ENCODE measurements at regions not wholly inside any gene's neighbourhood (a gene's known extent, or its start where the extent isn't known, plus 50 kb on each side); places are given as distances from the start of the nearest gene placed in this dataset.

DNA sequence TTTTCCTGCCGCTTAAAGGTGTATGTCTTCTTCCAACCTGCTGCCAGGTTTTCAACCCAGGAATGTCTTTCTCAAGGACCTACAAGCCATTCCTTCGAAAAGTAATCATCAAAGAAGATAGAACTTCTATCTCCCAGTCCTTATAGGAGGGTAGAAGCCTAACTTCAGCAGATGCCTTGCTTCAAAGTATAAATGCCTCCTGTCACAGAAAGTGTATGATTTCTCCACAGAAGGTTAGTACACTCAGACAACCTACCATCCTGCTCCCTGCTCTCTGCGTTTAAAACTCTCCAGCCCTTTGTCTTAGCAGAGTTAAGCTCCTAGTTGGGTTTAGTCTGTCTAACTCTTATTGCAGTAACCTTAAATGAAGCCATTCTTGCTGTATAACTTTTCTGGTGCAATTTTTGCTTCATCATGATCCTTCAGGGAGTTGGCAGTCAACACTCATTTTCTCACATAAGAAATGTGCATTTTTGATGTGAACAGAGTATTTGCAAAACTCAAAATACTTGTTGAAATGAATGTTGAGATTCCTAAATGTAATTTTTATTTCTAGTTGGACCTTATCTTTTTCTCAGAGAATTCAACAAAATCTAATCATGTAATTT is 737.5 kb downstream of the LIG4 start:
- no peak for TF ChIP-seq NFIC (IDR thresholded peaks at IDR 0.05; ENCODE audit: borderline replicate concordance)
- no peak for TF ChIP-seq NRF1 (IDR thresholded peaks at IDR 0.05; ENCODE audit: low read depth, low read length)
- no peak for TF ChIP-seq TEAD4 (IDR thresholded peaks at IDR 0.05; ENCODE audit: borderline replicate concordance, insufficient read depth)
- TF ChIP-seq, protein P1, sequence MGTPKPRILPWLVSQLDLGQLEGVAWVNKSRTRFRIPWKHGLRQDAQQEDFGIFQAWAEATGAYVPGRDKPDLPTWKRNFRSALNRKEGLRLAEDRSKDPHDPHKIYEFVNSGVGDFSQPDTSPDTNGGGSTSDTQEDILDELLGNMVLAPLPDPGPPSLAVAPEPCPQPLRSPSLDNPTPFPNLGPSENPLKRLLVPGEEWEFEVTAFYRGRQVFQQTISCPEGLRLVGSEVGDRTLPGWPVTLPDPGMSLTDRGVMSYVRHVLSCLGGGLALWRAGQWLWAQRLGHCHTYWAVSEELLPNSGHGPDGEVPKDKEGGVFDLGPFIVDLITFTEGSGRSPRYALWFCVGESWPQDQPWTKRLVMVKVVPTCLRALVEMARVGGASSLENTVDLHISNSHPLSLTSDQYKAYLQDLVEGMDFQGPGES (IDR thresholded peaks at IDR 0.05; ENCODE audit: low read depth, low read length) = no peak
- TF ChIP-seq POLR2AphosphoS5 (IDR thresholded peaks at IDR 0.05; ENCODE audit: low read depth, low read length) = no peak
- TF ChIP-seq YY1 (IDR thresholded peaks at IDR 0.05; ENCODE audit: low read depth) = no peak
- H3K4me2 ChIP-seq = no peak overlapping the region
- no peaks in the 10 kb centered on the region for H4K20me1 ChIP-seq (ENCODE audit: insufficient read depth)
- H3K27me3 ChIP-seq (ENCODE audit: insufficient read depth) = no peaks in the 10 kb centered on the region
- no peak overlapping the region for H3K4me3 ChIP-seq (ENCODE audit: low read depth in 2 of 2, low read length in 1 of 2)
- H3K36me3 ChIP-seq (replicated peaks in 1 of 2; ENCODE audit: control insufficient read depth in 1 of 2, insufficient read depth in 2 of 2, low read length in 1 of 2) = no peaks in the 10 kb centered on the region
- no peaks in the 10 kb centered on the region for H3K9me2 ChIP-seq
- 93% methylated on average over 3 of the region's 3 CpGs for WGBS (ENCODE audit: low lambda C conversion rate)
- POLR2A ChIA-PET = no interaction called here
- H3K27ac ChIP-seq (ENCODE audit: low read depth in 2 of 2, low read length in 1 of 2) = no peak overlapping the region
- peaks cover 19% of the 10 kb centered on the region; the same call in 1 of the 2 replicates for H3K79me2 ChIP-seq (ENCODE audit: insufficient read depth)
- no peak overlapping the region for H2AFZ ChIP-seq (ENCODE audit: low read depth)
- peaks cover 13% of the 10 kb centered on the region for H3F3A ChIP-seq (replicated peaks; ENCODE audit: insufficient read depth)
- no peaks in the 10 kb centered on the region for H3K9me3 ChIP-seq
- DNase-seq = no peak
- peaks cover 0 to 4% of the 10 kb centered on the region in 2 experiments; a peak in 1 of 4 replicates for H3K4me1 ChIP-seq (ENCODE audit: control insufficient read depth in 1 of 2, insufficient read depth in 2 of 2, low read depth in 1 of 2, low read length in 1 of 2)
- CTCF ChIA-PET = no interaction called here
- H3K9ac ChIP-seq = no peak overlapping the region

DNA sequence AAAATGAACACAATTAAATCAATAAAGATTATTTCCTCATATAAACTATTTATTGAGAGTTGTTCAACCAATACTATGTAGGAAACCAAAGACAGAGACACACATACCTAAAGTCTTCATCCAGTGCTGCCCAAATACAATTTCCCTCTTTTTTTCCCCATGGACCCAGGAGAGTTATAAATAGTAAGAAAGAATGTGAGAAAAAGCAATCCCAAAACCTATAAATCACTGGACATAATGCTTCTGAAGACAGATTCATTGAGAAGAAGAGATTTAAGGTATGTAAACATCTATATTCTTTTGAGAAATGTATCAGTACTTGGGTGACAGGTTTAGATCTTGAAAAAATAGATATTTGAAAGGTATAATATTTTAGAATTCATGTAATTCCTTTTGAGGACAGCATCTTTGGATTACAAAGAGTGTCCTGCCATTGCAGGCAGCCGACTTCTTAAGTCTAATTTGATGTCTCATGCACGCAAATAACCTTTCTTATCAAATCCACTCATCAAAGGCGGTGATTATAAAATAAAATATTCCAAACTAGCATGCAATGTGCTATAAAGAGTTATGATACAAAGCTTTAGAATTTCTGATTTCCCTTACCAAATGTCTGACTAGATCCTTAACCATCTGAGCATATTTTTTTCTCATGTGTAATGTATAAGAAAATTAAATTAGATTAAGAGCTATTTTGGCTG is 739.4 kb downstream of the LIG4 start:
- Histone ChIP-seq H3K9me3 (no peaks in the 10 kb centered on the region), H3K4me3 (ENCODE audit: low read depth in 2 of 2, low read length in 1 of 2) (no peak overlapping the region), H3K27ac (ENCODE audit: low read depth in 2 of 2, low read length in 1 of 2) (peak overlapping the region in 1 of 2 experiments; percentile 37; a peak in 2 of 4 replicates), H3F3A (replicated peaks; ENCODE audit: insufficient read depth) (peaks cover 13% of the 10 kb centered on the region), H4K20me1 (ENCODE audit: insufficient read depth) (no peaks in the 10 kb centered on the region), H3K9ac (no peak overlapping the region), H3K36me3 (replicated peaks in 1 of 2; ENCODE audit: control insufficient read depth in 1 of 2, insufficient read depth in 2 of 2, low read length in 1 of 2) (no peaks in the 10 kb centered on the region), H2AFZ (ENCODE audit: low read depth) (no peak overlapping the region), H3K27me3 (ENCODE audit: insufficient read depth) (no peaks in the 10 kb centered on the region), H3K79me2 (ENCODE audit: insufficient read depth) (peaks cover 15% of the 10 kb centered on the region; the same call in 1 of the 2 replicates), H3K4me1 (ENCODE audit: control insufficient read depth in 1 of 2, insufficient read depth in 2 of 2, low read depth in 1 of 2, low read length in 1 of 2) (peaks cover 0 to 4% of the 10 kb centered on the region in 2 experiments; a peak in 1 of 4 replicates), H3K4me2 (no peak overlapping the region), H3K9me2 (no peaks in the 10 kb centered on the region)
- DNase-seq = no peak
- CTCF ChIA-PET = no interaction called here
- POLR2A ChIA-PET = no interaction called here
- WGBS (ENCODE audit: low lambda C conversion rate) = 16% methylated on average over 3 of the region's 3 CpGs
- TF ChIP-seq EP300 (IDR thresholded peaks at IDR 0.05; ENCODE audit: borderline replicate concordance in 1 of 2, low read depth in 1 of 2, low read length in 1 of 2) (peak in 1 of 2 experiments; percentile 56; a peak in 1 of 4 replicates), MEF2A (IDR thresholded peaks at IDR 0.05; ENCODE audit: borderline replicate concordance, low read depth) (0 out of 2 replicates have a peak, but pooled peaks have one; percentile 27), RAD21 (IDR thresholded peaks at IDR 0.05; ENCODE audit: low read length) (no peak), RXRA (IDR thresholded peaks at IDR 0.05; ENCODE audit: borderline replicate concordance, low read depth) (peak; percentile 71; the same call in 1 of the 2 replicates), FOSL2 (IDR thresholded peaks at IDR 0.05; ENCODE audit: borderline replicate concordance, low read depth) (peak; percentile 40; the same call in 1 of the 2 replicates), TCF12 (IDR thresholded peaks at IDR 0.05) (peak; percentile 36; the same call in 1 of the 2 replicates), FOXJ3 (CRISPR knock-in tag; IDR thresholded peaks at IDR 0.05) (no peak)
